GM18508 (cell line): ENCODE measurements at regions not wholly inside any gene's neighbourhood (a gene's known extent, or its start where the extent isn't known, plus 50 kb on each side); places are given as distances from the start of the nearest gene placed in this dataset.

Experiments used
- ATAC-seq: cut with Tn5 transposase; IDR thresholded peaks from one replicate; pipeline ENCODE4 v1.9.1; 2021; ENCODE audit warnings: moderate number of reproducible peaks; ENCODE audit not compliant: insufficient read depth, unreplicated experiment

GRCh38 chr13:34577051-34577450, 365.0 kb upstream of the NBEA start:
- ATAC-seq: no peak

GRCh38 chr13:34578471-34578870, 363.6 kb upstream of the NBEA start:
- no peak for ATAC-seq

DNA sequence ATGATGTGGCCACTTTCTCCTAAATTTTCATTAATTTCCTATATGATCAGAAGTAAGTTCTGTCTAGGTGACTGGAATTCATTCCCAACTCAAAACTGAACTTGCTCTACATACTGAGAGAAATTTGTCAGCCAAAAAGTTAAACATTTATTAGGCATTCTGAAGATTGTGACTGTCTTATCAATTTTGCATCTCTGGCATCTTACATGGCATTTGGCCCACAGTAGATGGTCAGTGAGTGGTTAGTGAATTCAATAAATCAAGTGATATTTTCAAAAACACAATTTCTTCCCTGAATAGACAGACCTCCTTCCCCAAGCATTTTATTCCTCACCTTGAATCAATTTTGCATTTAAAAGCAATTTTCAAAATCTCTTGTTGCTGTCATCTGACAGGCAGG, 363.2 kb upstream of the NBEA start:
- no peak for ATAC-seq

DNA sequence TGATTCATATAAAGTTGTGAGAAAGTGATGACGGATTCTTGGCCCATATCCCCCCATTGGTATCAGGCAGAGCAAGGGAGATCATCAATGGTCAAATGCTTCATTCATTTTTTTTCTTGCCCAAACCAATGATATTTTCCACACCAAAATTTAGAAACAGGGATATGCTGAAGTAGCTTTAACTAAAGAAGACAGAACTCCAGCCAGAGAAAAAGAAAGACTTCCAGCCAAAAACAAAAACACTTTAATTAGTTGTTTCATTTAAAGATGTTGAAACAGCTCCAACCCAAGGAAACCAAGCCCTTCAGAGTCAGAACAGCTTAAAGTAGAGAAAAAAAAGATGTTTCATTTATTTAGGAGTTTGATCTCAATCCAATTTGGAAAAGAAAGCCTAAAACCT, 358.9 kb upstream of the NBEA start:
- ATAC-seq: no peak

GRCh38 chr13:34587576-34587975, 354.5 kb upstream of the NBEA start:
- no peak for ATAC-seq

DNA sequence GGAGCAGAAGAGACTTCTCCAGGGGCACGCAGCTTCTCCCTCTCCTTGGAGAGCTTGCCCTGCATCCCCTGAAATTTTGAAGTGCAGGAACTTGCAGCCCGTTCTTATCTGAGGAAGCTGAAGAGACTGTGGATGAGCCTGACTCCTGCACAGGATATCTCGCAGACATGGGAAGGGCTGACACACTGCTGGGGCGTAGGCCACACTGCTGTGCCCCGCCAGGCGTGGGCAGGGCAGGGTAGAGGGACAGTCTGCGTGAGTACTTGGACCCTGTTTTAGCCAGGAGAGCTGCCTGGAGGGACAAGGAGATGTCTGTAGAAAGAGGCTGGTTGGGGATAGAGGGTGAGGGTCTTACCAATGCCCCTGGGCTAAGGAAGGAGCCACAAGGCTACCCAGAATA, 353.7 kb upstream of the NBEA start:
- no peak for ATAC-seq

DNA sequence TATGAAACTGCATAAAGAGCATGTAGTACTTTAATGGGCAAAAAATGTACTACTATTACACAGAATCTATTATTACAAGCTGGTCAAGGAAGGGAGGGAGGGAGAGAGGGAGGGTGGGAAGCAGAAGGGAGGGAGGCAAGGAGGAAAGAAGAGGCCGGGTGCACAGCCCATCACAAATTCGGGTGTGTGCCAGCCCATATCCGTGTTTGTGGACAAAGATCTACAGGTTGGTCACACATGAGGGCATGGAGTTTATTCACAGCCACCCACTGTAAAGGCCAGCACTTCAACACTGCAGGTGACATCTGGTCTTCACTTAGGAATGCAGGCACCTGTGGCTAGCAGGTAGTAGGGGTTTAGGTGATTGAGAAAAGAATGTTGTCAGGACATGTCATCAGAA, 352.5 kb upstream of the NBEA start:
- ATAC-seq: no peak

GRCh38 chr13:34591129-34591528, 350.9 kb upstream of the NBEA start:
- ATAC-seq: no peak

- ATAC-seq: no peak
Observed at GRCh38 chr13:34591900-34592529, 350.1 kb upstream of the NBEA start.

DNA sequence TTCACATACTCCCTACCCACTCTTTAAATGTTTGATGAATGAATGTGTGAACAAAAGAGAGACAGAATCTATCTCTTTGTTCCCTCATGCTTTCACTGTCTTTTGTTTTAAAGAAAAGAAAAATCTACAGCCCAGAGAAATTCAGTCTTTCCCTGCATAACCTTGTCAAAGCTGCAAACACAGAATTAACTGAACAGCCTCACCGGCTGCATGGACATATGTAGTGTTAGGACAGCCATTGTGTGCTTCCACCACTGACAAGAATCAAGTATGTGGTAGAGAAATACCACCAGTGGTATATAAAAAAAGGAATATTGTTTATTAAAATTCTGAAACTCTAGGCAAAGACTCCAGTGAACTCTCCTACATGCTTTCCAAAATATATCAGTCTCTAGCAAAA, 348.4 kb upstream of the NBEA start:
- ATAC-seq: no peak

DNA sequence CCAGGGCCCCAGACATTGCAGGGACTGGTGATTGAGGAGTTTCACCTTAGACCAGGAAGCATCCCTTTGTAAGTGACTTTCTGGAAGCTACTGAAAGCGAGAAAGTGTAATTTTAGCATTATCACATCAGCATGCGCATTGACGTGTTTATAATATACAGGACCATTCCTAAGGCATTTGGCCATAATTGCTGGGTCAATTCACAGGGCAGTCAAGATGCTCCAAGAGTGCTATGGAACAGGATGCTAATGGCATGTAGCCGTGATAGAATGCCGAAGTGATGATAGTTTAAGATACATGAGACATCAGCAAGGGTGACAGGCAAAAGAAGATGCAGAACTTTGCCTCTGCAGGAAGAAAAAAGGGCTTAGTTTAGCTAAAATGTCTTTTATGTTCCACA, 347.6 kb upstream of the NBEA start:
- ATAC-seq: no peak

- ATAC-seq: no peak
Observed at GRCh38 chr13:34608331-34608730, 333.7 kb upstream of the NBEA start.

DNA sequence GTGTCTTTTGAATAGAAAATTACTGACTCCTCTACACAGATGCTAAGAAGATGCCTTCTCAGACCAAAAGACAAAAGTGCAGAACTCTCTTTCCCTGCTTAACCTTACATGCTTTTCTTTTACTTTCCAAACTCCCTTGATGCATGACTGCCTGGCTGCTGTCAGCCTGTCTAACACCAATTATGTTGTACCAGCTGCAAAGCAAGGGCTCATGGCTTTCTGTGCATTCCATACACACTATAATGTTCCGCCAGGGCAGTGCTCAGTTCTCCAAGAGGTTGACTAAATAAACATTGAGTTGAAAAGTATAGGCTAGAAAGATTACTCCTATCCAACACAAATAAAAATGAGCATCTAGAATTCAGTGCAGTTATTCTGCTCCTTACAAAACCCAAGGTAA, 330.4 kb upstream of the NBEA start:
- ATAC-seq: no peak

DNA sequence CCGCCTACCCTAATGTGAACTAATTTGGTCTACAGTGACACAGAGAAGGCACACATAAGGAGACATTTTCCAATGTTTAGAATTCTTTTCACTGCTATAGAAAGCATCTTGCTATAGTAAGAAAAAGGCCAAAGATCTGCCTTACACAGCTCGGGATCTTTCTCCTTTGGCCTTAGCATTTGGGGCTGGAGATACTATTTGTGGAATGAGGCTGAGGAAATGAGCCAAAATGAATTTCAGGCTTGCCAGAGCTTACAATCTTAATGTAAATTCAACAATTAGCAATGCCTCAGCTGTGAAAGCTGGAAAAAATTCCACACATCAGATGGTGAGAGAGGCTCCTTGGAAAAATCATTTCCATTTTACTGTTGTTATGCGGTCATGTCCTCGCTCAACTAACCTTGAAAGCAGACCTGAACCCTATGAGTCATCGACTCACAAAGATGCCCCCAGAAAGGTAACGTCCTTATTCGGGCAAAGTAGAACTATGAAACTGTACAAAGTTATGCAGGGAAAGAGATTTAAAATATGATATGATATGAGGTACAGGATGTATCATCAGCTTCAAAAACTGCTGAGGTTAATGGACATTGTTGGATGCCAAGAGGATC, 324.5 kb upstream of the NBEA start:
- ATAC-seq: no peak

DNA sequence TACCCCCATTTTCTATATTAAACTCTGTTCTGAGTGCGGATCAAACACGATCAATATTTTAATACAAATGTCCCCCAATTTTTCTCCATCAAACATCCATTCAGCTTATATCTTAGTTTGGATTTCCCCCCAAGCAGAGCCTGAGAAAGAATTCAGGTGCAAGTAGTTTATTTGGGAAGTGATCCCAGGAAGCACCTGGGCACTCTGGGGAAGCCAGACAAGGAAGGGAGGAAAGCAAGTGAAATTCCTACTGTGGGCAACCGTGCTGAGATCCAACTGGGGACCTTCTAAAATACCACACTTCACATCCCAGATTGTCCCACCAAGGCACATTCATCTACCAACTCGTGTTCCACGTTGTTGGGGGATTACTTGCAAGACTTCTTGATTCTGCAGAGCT, 323.4 kb upstream of the NBEA start:
- no peak for ATAC-seq

GRCh38 chr13:34619326-34619725, 322.7 kb upstream of the NBEA start:
- ATAC-seq: no peak

DNA sequence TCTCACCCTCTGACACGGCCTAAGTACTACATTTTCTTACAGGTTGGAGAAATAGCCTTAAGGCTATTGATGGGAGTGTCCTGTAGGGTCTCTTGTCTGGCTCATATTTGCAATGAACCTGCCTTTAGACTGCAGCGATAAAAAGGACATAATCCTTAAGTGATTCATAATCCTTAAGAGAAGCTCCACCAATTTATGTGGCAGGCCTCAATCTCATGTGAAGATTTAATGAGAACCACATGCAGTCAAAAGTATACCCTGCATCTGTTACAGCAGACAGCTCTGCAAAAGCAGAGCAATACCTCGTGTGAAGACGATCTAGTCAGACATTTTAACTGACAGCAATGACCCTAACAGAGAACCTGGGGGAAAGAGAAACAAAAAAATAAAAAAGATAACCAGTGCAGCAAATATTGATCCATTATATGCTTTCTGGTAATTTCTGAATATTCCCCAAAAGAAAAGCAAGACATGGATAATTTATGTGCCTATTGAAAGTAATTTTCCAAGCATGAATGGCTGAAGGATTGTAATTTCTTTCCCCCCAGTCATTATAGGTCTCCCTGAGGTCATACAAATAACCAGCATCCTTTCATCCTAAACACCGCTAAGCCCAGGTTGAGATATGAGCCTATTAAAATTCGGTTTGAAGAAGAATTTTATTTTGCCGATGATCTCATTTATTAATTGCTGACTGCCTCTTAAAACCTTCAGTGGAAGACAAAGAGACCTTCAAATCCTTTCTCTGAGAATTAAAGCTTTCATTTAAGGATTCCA, 321.8 kb upstream of the NBEA start:
- no peak for ATAC-seq

- ATAC-seq: no peak
Observed at GRCh38 chr13:34620862-34621261, 321.2 kb upstream of the NBEA start.

DNA sequence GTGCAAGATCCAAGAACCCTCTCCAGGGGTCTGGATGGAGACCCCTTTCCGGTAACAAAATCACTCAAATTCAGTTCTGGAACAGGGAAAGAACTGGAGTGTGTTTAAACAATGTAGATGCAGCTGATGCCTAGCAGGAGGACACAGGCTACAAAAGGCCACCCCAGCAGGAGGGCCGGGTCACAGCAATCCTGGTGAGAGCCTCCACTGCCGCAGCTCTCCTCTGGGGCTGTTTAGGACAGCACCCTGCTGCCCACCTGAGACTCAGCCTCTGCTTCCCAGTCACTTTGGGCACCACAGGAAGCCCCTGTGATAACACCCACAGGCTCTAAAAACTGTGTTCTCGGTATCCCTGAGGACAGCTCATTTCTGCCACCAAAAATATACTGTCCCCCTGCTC, 318.7 kb upstream of the NBEA start:
- ATAC-seq: no peak

DNA sequence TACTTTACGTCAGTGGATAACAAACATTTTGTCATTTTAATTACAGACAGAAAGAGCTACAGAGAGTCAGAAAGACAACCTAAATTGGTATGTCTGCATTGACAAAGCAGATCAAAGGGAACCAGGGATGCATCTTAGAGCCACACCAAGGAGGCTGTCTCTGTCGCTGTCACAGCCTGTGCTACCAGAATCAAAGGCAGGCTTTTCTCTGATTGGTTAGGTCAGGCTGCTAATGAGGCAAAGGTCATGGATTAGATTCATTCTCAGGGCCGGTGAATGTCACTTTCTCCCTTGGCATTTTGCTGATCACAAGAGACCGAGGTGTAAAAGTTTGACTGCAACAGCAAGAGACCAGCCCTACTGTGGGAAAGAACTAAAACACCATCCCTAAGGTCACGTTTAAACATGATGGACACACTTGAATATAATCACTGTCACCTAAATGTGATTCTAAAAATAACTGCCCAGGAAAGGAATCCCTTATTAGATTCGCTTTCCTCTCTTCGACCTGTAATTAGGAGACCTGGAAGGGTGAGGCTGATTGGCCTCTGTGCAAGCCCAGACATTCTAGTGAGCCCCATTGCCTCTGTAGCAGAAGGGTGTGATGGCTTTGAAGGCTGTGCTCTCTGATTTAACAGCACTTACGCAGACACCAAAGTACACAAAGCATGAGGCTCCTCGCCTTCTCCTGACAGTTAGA, 314.4 kb upstream of the NBEA start:
- no peak for ATAC-seq

DNA sequence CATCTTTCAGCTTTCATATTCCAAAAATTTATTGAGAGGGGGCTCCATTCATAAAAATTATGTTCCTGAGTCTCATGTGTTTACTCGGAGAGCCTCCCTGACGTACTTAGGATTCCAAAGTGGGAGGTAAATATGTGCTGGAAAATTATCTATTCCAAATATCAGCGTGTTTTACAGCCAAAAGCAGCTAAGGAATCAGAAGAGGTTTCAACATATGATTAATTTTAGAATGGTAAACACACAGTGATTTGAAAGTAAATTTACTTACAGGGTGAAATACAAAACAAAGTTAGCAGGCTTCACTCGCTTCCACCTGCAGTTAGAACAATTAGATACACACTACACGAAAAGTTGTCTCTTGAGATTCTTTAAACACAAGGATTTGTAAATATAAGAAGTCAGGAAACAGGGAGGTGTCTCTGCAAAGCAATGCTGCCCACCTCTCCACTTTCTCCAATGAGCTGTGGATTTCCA, 313.8 kb upstream of the NBEA start:
- ATAC-seq: no peak
